A549 (cell line): ENCODE measurements at regions not wholly inside any gene's neighbourhood (a gene's known extent, or its start where the extent isn't known, plus 50 kb on each side); places are given as distances from the start of the nearest gene placed in this dataset.

Source experiments
- CTCF ChIP-seq: fragments of >200 bp; sonication (Bioruptor Twin); formaldehyde crosslinking; IDR thresholded peaks from 3 replicates; pipeline ENCODE4 v1.5.1; 2016
- EP300 ChIP-seq, 2 experiments: fragments of >200 bp; sonication (Bioruptor Twin); formaldehyde crosslinking; IDR thresholded peaks; 2 replicates in 1 of 2; 3 replicates in 1 of 2; pipeline ENCODE4 v1.6.1; 2016 to 2017
- KDM5A ChIP-seq: fragments of 200-600 bp; sonication (generic); IDR thresholded peaks from 2 replicates; pipeline ENCODE4 v1.6.1; 2016; ENCODE audit warnings: antibody characterized with exemption, mild to moderate bottlenecking
- POLR2A ChIP-seq: IDR thresholded peaks from 2 replicates; pipeline ENCODE4 v1.6.1; 2012; ENCODE audit warnings: mild to moderate bottlenecking, low read length
- RAD21 ChIP-seq, 2 experiments: fragments of >200 bp in 1 of 2; sonication (Bioruptor Twin) in 1 of 2; formaldehyde crosslinking in 1 of 2; IDR thresholded peaks in 1 of 2; conservative IDR thresholded peaks in 1 of 2; 2 replicates in 1 of 2; 3 replicates in 1 of 2; pipeline ENCODE4 v1.6.1; 2012 to 2018; ENCODE audit warnings: inconsistent platforms in 1 of 2

DNA sequence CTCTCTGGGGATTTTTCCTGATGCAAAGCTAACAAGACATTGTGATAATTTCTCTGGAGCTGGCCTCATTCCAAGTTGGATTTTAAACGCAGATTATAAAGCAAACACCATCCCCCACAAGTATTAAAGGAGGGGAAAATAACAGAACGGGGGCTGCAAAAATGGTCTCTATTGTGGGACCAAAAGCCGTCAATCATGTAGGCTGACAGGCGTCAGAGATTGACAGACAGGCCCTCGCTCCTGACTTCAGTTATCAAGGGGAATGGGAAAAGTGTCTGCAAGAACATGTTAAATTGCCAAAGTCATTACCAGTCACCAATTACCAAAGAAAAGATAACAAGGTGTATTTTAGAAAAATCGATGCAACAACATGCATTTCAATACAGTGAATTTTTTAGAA lies 307.4 kb upstream of the POU3F1 start:
- TF ChIP-seq CTCF = no peak
- no peak for TF ChIP-seq POLR2A
- no peak for TF ChIP-seq RAD21 (conservative IDR thresholded peaks at IDR 0.05 in 1 of 2, IDR thresholded peaks at IDR 0.05 in 1 of 2)
- TF ChIP-seq KDM5A = no peak
- no peak for TF ChIP-seq EP300 (IDR thresholded peaks at IDR 0.05)
